PC-3 (cell line): ENCODE measurements at regions not wholly inside any gene's neighbourhood (a gene's known extent, or its start where the extent isn't known, plus 50 kb on each side); places are given as distances from the start of the nearest gene placed in this dataset.

Source experiments
- ATAC-seq: fragments of 200-7000 bp; cut with Tn5 transposase; 2 replicates; pipeline ENCODE4 v1.9.1; 2020; ENCODE audit warnings: mild to moderate bottlenecking, moderate library complexity
- BruUV-seq: library from RNA; stranded (reverse); fragments of 400-500 nt; replicated peaks from 2 replicates; lab custom pipeline; 2021; lab: Mats Ljungman, UMichigan
- CTCF ChIA-PET: fragments of 300-600 bp; sonication (Branson Sonifier 250); formaldehyde crosslinking; loops from one replicate; lab custom pipeline; 2022; ENCODE audit warnings: antibody characterized with exemption; lab: Charles Lee
- POLR2A ChIA-PET: fragments of 300-600 bp; sonication (Branson Sonifier 250); formaldehyde crosslinking; loops from one replicate; lab custom pipeline; 2022; ENCODE audit warnings: antibody characterized with exemption; ENCODE audit not compliant: unreplicated experiment; lab: Charles Lee
- DNase-seq: peaks from one replicate; pipeline ENCODE4 v3.0.0-alpha.2; 2015
- H2AFZ ChIP-seq: fragments of 300-600 bp; sonication (generic); 2 replicates; pipeline ENCODE4 v1.6.0; 2016; ENCODE audit warnings: antibody characterized with exemption, low read length
- H3F3A ChIP-seq: fragments of 300-600 bp; sonication (generic); one replicate; pipeline ENCODE4 v1.6.0; 2017; ENCODE audit warnings: antibody characterized with exemption, low read length, control low read depth, mild to moderate bottlenecking; ENCODE audit not compliant: unreplicated experiment
- H3K27ac ChIP-seq: fragments of 300-600 bp; sonication (generic); 2 replicates; pipeline ENCODE4 v1.5.1; 2016; ENCODE audit warnings: mild to moderate bottlenecking, low read length
- H3K27me3 ChIP-seq: fragments of 300-600 bp; sonication (generic); 2 replicates; pipeline ENCODE4 v1.6.1; 2016; ENCODE audit warnings: low read length, mixed read lengths
- H3K36me3 ChIP-seq: fragments of 300-600 bp; sonication (generic); 2 replicates; pipeline ENCODE4 v1.6.1; 2016; ENCODE audit warnings: low read depth, mixed run types, low read length, mixed read lengths
- H3K4me1 ChIP-seq: fragments of 300-600 bp; sonication (generic); 2 replicates; pipeline ENCODE4 v1.5.1; 2016; ENCODE audit warnings: low read length; ENCODE audit not compliant: insufficient read depth
- H3K4me2 ChIP-seq: fragments of 300-600 bp; sonication (generic); 2 replicates; pipeline ENCODE4 v1.6.0; 2016; ENCODE audit warnings: low read length
- H3K4me3 ChIP-seq: fragments of 300-600 bp; sonication (generic); 2 replicates; pipeline ENCODE4 v1.5.1; 2016; ENCODE audit warnings: mild to moderate bottlenecking, low read length, mixed read lengths
- H3K79me2 ChIP-seq: fragments of 300-600 bp; sonication (generic); 2 replicates; pipeline ENCODE4 v1.6.1; 2017; ENCODE audit warnings: low read length, mixed read lengths
- H3K9ac ChIP-seq: fragments of 300-600 bp; sonication (generic); 2 replicates; pipeline ENCODE4 v1.6.0; 2016; ENCODE audit warnings: mild to moderate bottlenecking, low read length
- H3K9me2 ChIP-seq: fragments of 300-600 bp; sonication (generic); replicated peaks from 2 replicates; pipeline ENCODE4 v1.6.1; 2016; ENCODE audit warnings: mixed run types, low read length, mixed read lengths
- H3K9me3 ChIP-seq: fragments of 300-600 bp; sonication (generic); 2 replicates; pipeline ENCODE4 v1.6.1; 2016; ENCODE audit warnings: low read length, mixed read lengths
- H4K20me1 ChIP-seq: fragments of 300-600 bp; sonication (generic); 2 replicates; pipeline ENCODE4 v1.6.1; 2016; ENCODE audit warnings: low read length, mixed read lengths
- EZH2 ChIP-seq: fragments of 300-600 bp; sonication (generic); IDR thresholded peaks from one replicate; pipeline ENCODE4 v1.6.1; 2017; ENCODE audit warnings: antibody characterized with exemption, mild to moderate bottlenecking, low read length; ENCODE audit not compliant: unreplicated experiment
- EZH2phosphoT487 ChIP-seq: fragments of 300-600 bp; sonication (generic); IDR thresholded peaks from 2 replicates; pipeline ENCODE4 v1.6.1; 2018; ENCODE audit warnings: mild to moderate bottlenecking, antibody characterized with exemption, low read length, borderline replicate concordance
- intact Hi-C: fragments of 100-400 bp; cut with micrococcal nuclease; formaldehyde crosslinking; loops from 2 replicates; pipeline ENCODE4 v1.9.0; 2023
- TF ChIP-seq, protein P1 (sequence below): fragments of 300-600 bp; sonication (generic); conservative IDR thresholded peaks from 2 replicates; pipeline ENCODE4 v1.5.1; 2017; ENCODE audit warnings: antibody characterized with exemption, low read depth, mild to moderate bottlenecking, low read length

DNA sequence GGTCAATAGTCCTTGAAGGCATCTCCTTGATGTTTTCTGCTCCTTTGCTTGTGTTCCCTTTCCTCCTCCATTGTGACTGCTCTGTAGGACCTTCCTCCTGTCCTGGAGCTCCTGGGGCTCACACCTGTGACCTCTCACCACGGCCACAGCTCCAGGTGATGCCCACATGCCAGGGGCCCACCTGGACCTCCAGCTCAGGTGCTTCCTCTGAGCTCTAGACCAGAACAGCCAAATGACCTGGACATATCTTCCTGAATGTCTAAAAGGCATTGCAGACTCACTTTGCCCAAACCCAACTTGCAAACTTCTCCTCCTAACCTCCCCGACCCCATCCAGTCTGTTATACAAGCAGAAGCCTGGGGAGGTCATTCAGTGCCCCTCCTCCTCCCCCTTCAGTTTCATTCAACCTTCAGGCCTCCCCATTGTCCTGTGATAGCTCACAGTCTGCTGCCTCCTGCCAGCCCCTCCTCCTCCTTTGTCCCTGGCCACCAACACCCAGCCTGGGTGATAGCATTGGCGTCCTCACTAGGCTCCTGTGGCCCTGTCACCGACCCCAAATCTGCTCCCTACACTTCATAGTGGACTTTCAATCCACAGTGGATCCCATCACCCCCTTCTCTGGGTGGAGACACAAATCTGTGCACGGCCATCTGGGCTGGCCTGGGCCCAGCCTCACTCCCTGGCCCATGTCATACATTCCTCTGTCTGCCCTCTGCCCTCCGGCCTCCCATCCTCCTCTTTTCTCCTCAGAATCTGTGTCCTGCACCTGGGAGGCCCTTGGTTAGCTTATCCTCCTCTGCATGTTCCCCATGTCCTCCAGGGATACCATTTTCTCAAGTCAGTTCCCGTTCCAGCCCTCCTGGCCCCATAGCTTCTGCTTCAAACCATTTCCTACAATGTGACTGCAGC lies 310.4 kb upstream of the HDAC4 start:
- DNase-seq (no peak), ATAC-seq (no peak)
- peaks cover 10% of the 10 kb centered on the region; the same call in 1 of the 2 replicates for H3K9me3 ChIP-seq
- intact Hi-C loops = no loop called here
- H3K27me3 ChIP-seq = peaks cover 21% of the 10 kb centered on the region
- ChIA-PET POLR2A (no interaction called here), CTCF (no interaction called here)
- H3K4me3 ChIP-seq = no peak overlapping the region
- H3K9ac ChIP-seq = no peak overlapping the region
- no peaks in the 10 kb centered on the region for H3K9me2 ChIP-seq
- BruUV-seq = no TSS peak
- H3F3A ChIP-seq = no peaks in the 10 kb centered on the region
- H3K36me3 ChIP-seq = no peaks in the 10 kb centered on the region
- H3K27ac ChIP-seq = no peak overlapping the region
- no peak overlapping the region for H2AFZ ChIP-seq
- TF ChIP-seq, protein P1, sequence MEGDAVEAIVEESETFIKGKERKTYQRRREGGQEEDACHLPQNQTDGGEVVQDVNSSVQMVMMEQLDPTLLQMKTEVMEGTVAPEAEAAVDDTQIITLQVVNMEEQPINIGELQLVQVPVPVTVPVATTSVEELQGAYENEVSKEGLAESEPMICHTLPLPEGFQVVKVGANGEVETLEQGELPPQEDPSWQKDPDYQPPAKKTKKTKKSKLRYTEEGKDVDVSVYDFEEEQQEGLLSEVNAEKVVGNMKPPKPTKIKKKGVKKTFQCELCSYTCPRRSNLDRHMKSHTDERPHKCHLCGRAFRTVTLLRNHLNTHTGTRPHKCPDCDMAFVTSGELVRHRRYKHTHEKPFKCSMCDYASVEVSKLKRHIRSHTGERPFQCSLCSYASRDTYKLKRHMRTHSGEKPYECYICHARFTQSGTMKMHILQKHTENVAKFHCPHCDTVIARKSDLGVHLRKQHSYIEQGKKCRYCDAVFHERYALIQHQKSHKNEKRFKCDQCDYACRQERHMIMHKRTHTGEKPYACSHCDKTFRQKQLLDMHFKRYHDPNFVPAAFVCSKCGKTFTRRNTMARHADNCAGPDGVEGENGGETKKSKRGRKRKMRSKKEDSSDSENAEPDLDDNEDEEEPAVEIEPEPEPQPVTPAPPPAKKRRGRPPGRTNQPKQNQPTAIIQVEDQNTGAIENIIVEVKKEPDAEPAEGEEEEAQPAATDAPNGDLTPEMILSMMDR = no peak
- TF ChIP-seq EZH2phosphoT487 (no peak), EZH2 (no peak)
- H3K4me2 ChIP-seq = no peak overlapping the region
- H3K79me2 ChIP-seq = no peaks in the 10 kb centered on the region
- H4K20me1 ChIP-seq = no peaks in the 10 kb centered on the region
- no peaks in the 10 kb centered on the region for H3K4me1 ChIP-seq

DNA sequence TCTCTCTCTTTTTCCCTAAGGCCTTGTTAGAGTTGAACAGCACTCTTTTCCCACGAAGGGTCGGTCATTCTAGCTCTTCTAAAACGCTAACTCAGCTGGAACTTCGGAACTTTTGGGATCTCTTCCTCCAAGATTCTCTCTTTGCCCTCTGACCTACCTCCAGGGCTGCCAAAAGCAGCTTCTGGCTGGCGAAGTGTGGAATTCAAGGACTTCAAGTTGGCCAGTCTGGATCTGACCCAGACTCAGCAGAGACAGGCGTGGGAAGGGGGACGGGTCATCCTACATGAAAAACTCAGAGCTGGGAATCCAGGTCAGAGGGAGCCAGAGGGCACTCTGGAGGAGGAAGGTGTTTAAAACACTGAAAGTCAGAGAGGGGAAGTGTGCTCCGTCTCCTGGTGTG lies 305.5 kb upstream of the HDAC4 start:
- ChIA-PET CTCF (no interaction called here), POLR2A (no interaction called here)
- ATAC-seq = no peak

More for the DNA sequence above, 305.5 kb upstream of the HDAC4 start:
- TF ChIP-seq, protein P1 = no peak
- TF ChIP-seq EZH2phosphoT487 = no peak
- no peak for TF ChIP-seq EZH2
- Histone ChIP-seq H3K4me2 (no peak overlapping the region), H3F3A (no peaks in the 10 kb centered on the region), H3K27me3 (0 out of 2 replicates have a peak, but pooled peaks cover 6% of the 10 kb centered on the region), H3K36me3 (no peaks in the 10 kb centered on the region), H3K27ac (no peak overlapping the region), H2AFZ (no peak overlapping the region), H3K4me1 (no peaks in the 10 kb centered on the region), H3K9ac (no peak overlapping the region), H3K79me2 (no peaks in the 10 kb centered on the region), H3K4me3 (no peak overlapping the region), H3K9me2 (no peaks in the 10 kb centered on the region), H4K20me1 (no peaks in the 10 kb centered on the region), H3K9me3 (0 out of 2 replicates have a peak, but pooled peaks cover 6% of the 10 kb centered on the region)
- intact Hi-C loops = no loop called here
- no TSS peak for BruUV-seq
- DNase-seq = no peak
